Endothelial cell of umbilical vein (primary cell): ENCODE measurements at regions not wholly inside any gene's neighbourhood (a gene's known extent, or its start where the extent isn't known, plus 50 kb on each side); places are given as distances from the start of the nearest gene placed in this dataset.

Experiments used
- BruUV-seq: library from RNA; stranded (reverse); fragments of 400-500 nt; replicated peaks from 2 replicates; lab custom pipeline; 2021; lab: Mats Ljungman, UMichigan
- CTCF ChIA-PET: fragments of 300-600, 350-600 bp; sonication (Branson Sonifier 250); formaldehyde crosslinking; loops from one replicate; lab custom pipeline; 2021; ENCODE audit warnings: antibody characterized with exemption, inconsistent platforms; lab: Charles Lee
- POLR2A ChIA-PET: fragments of 300-600, 350-600 bp; sonication (Branson Sonifier 250); formaldehyde crosslinking; loops from one replicate; lab custom pipeline; 2021; ENCODE audit warnings: antibody characterized with exemption, inconsistent platforms; lab: Charles Lee
- DNase-seq: peaks from one replicate; pipeline ENCODE4 v3.0.0-alpha.2; 2011; ENCODE audit warnings: low read depth, low spot score
- FAIRE-seq: peaks from 2 replicates; lab custom pipeline; 2011; peaks lifted over from hg19 to GRCh38; lab: Jason Lieb, UNC
- H2AFZ ChIP-seq: 2 replicates; pipeline ENCODE4 v1.6.0; 2012; ENCODE audit warnings: low read depth, low read length, control low read depth, inconsistent platforms
- H3K27ac ChIP-seq: 2 replicates; pipeline ENCODE4 v1.5.1; 2011; ENCODE audit warnings: low read depth, mild to moderate bottlenecking, control low read depth, low read length, moderate library complexity; ENCODE audit not compliant: insufficient read depth
- H3K27me3 ChIP-seq, 2 experiments: 2 replicates each; pipeline versions ENCODE4 v1.6.0 to v1.6.1; 2011; ENCODE audit warnings: low read length in 2 of 2, mixed read lengths in 1 of 2; ENCODE audit not compliant: control insufficient read depth in 2 of 2, insufficient read depth in 2 of 2
- H3K36me3 ChIP-seq, 2 experiments: 2 replicates in 1 of 2; 3 replicates in 1 of 2; pipeline ENCODE4 v1.5.1; 2011; ENCODE audit warnings: low read length in 2 of 2, mild to moderate bottlenecking in 1 of 2, moderate library complexity in 1 of 2; ENCODE audit not compliant: control insufficient read depth in 2 of 2, insufficient read depth in 2 of 2; ENCODE audit errors: extremely low read depth in 1 of 2
- H3K4me1 ChIP-seq: 3 replicates; pipeline ENCODE4 v1.5.1; 2011; ENCODE audit warnings: mild to moderate bottlenecking, low read length; ENCODE audit not compliant: control insufficient read depth, insufficient read depth; ENCODE audit errors: extremely low read depth
- H3K4me2 ChIP-seq: 2 replicates; pipeline ENCODE4 v1.6.1; 2011; ENCODE audit warnings: low read length, control low read depth, mixed read lengths; ENCODE audit not compliant: insufficient read depth
- H3K4me3 ChIP-seq, 3 experiments: fragments of 200-600 bp in 1 of 3; sonication (generic), shearing (Covaris generic) in 1 of 3; replicated peaks in 1 of 3; 2 replicates each; pipeline ENCODE4 v1.5.1; 2011 to 2016; ENCODE audit warnings: control low read depth in 3 of 3, low read length in 3 of 3, mild to moderate bottlenecking in 2 of 3, inconsistent platforms in 1 of 3, low read depth in 1 of 3, moderate library complexity in 1 of 3; ENCODE audit not compliant: insufficient read depth in 1 of 3
- H3K79me2 ChIP-seq: 2 replicates; pipeline ENCODE4 v1.6.0; 2012; ENCODE audit warnings: low read length, inconsistent platforms; ENCODE audit not compliant: control insufficient read depth, insufficient read depth
- H3K9ac ChIP-seq: replicated peaks from 2 replicates; pipeline ENCODE3; 2011; ENCODE audit warnings: low read length, control low read depth; ENCODE audit not compliant: insufficient read depth; ENCODE audit errors: extremely low read depth
- H3K9me1 ChIP-seq: replicated peaks from 3 replicates; pipeline ENCODE4 v1.6.0; 2011; ENCODE audit warnings: mild to moderate bottlenecking, low read length; ENCODE audit not compliant: control insufficient read depth, insufficient read depth; ENCODE audit errors: extremely low read depth
- H3K9me3 ChIP-seq: replicated peaks from 2 replicates; pipeline ENCODE4 v1.5.1; 2012; ENCODE audit warnings: low read length, inconsistent platforms; ENCODE audit not compliant: control insufficient read depth, insufficient read depth
- H4K20me1 ChIP-seq: replicated peaks from 2 replicates; pipeline ENCODE3; 2011; ENCODE audit warnings: mild to moderate bottlenecking, low read length; ENCODE audit not compliant: control insufficient read depth, insufficient read depth; ENCODE audit errors: extremely low read depth
- EZH2 ChIP-seq: IDR thresholded peaks from 2 replicates; pipeline ENCODE4 v1.6.1; 2012; ENCODE audit warnings: borderline replicate concordance, low read depth, mild to moderate bottlenecking, moderate library complexity, low read length, inconsistent platforms; ENCODE audit not compliant: severe bottlenecking
- FOS ChIP-seq: IDR thresholded peaks from 2 replicates; pipeline ENCODE4 v1.6.1; 2011; ENCODE audit warnings: mild to moderate bottlenecking, low read length, moderate library complexity, borderline replicate concordance; ENCODE audit not compliant: insufficient read depth
- GATA2 ChIP-seq: IDR thresholded peaks from 2 replicates; pipeline ENCODE4 v1.7.0; 2011; ENCODE audit warnings: low read depth, mild to moderate bottlenecking, moderate library complexity, mixed read lengths, low read length; ENCODE audit not compliant: insufficient read length, insufficient read depth
- JUN ChIP-seq: IDR thresholded peaks from 2 replicates; pipeline ENCODE4 v1.6.1; 2011; ENCODE audit warnings: borderline replicate concordance, low read depth; ENCODE audit not compliant: insufficient read length, insufficient read depth
- MAX ChIP-seq: IDR thresholded peaks from 2 replicates; pipeline ENCODE4 v1.6.1; 2011; ENCODE audit not compliant: insufficient read depth, insufficient read length
- MYC ChIP-seq: IDR thresholded peaks from one replicate; pipeline ENCODE4 v1.6.1; 2011; ENCODE audit warnings: mild to moderate bottlenecking, low read depth, low read length
- POLR2A ChIP-seq: IDR thresholded peaks from 2 replicates; pipeline ENCODE4 v1.6.1; 2012; ENCODE audit warnings: low read depth, mild to moderate bottlenecking, control low read depth, low read length
- POLR2AphosphoS5 ChIP-seq: IDR thresholded peaks from 2 replicates; pipeline ENCODE4 v1.6.1; 2012; ENCODE audit warnings: low read depth, mild to moderate bottlenecking, control low read depth, low read length, moderate library complexity; ENCODE audit not compliant: insufficient read depth
- dilution Hi-C: fragments of 300-500 bp; cut with MboI; formaldehyde crosslinking; loops from one replicate; pipeline ENCODE4 v1.15.0; 2019; ENCODE audit warnings: low sequenced_read_pairs; ENCODE audit not compliant: extremely low pct_ligation_motif_present
- intact Hi-C: fragments of 100-400 bp; cut with micrococcal nuclease; formaldehyde crosslinking; loops from one replicate; pipeline ENCODE4 v1.10.0; 2022
- TF ChIP-seq, protein P1 (sequence below), 2 donors: IDR thresholded peaks; 1 replicate in 1 of 2; 2 replicates in 1 of 2; pipeline ENCODE4 v1.5.1; 2011; ENCODE audit warnings: low read length in 2 of 2, mild to moderate bottlenecking in 2 of 2, moderate library complexity in 2 of 2, control low read depth in 1 of 2, inconsistent platforms in 1 of 2, low read depth in 1 of 2; ENCODE audit not compliant: insufficient read depth in 1 of 2; ENCODE audit errors: extremely low read depth in 1 of 2

DNA sequence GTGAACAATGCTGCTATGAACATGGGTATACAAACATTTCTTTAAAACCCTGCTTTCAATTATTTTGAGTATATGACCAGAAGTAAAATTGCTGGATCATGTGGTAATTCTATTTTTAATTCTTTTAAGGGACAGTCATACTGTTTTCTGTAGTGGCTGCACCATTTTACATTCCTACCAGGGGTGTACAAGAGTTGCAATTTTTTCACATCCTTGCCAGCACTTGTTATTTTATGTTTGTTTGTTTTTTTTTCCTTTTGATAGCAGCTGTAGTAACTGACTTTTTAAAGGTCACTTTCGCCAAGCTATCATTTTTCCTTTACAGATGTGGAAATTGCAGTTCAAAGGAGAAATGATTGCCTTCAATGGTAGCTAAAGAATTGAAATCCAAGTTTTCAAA, 99.5 kb downstream of the GPR85 start:
- Histone ChIP-seq H4K20me1 (no peaks in the 10 kb centered on the region), H3K9ac (no peak overlapping the region), H3K4me3 (no peak overlapping the region), H3K4me1 (no peaks in the 10 kb centered on the region), H2AFZ (no peak overlapping the region), H3K79me2 (no peaks in the 10 kb centered on the region), H3K27me3 (peaks cover 0 to 1% of the 10 kb centered on the region in 2 experiments), H3K27ac (no peak overlapping the region), H3K9me3 (no peaks in the 10 kb centered on the region), H3K36me3 (no peaks in the 10 kb centered on the region), H3K9me1 (no peaks in the 10 kb centered on the region), H3K4me2 (no peak overlapping the region)
- no TSS peak for BruUV-seq
- FAIRE-seq = no peak
- POLR2A ChIA-PET = no interaction called here
- no peak for DNase-seq
- dilution Hi-C loops (no loop called here), intact Hi-C loops (no loop called here)
- CTCF ChIA-PET = interaction anchor here (1.2 kb wide), 1 partner anchor 15 kb away, joined by 4 read pairs; no protein-coding TSS in a partner anchor
- TF ChIP-seq FOS (no peak), GATA2 (no peak), EZH2 (no peak), MYC (no peak), POLR2A (no peak), MAX (no peak), POLR2AphosphoS5 (no peak), JUN (no peak)
- TF ChIP-seq, protein P1, sequence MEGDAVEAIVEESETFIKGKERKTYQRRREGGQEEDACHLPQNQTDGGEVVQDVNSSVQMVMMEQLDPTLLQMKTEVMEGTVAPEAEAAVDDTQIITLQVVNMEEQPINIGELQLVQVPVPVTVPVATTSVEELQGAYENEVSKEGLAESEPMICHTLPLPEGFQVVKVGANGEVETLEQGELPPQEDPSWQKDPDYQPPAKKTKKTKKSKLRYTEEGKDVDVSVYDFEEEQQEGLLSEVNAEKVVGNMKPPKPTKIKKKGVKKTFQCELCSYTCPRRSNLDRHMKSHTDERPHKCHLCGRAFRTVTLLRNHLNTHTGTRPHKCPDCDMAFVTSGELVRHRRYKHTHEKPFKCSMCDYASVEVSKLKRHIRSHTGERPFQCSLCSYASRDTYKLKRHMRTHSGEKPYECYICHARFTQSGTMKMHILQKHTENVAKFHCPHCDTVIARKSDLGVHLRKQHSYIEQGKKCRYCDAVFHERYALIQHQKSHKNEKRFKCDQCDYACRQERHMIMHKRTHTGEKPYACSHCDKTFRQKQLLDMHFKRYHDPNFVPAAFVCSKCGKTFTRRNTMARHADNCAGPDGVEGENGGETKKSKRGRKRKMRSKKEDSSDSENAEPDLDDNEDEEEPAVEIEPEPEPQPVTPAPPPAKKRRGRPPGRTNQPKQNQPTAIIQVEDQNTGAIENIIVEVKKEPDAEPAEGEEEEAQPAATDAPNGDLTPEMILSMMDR (IDR thresholded peaks at IDR 0.05; ENCODE audit: extremely low read depth in 1 of 2, insufficient read depth in 1 of 2, low read depth in 1 of 2, low read length in 2 of 2) = no peak
